Prostate gland (tissue), 2 donors: ENCODE measurements at regions not wholly inside any gene's neighbourhood (a gene's known extent, or its start where the extent isn't known, plus 50 kb on each side); places are given as distances from the start of the nearest gene placed in this dataset.
"Not testable (repeated sequence)": the region's sequence is repeated elsewhere in the genome, so short reads cannot be mapped to it uniquely, and the experiment has no call there.

Source experiments
- POLR2A ChIP-seq: fragments of 450-650 bp; IDR thresholded peaks from one replicate; pipeline ENCODE4 v1.6.1; 2016; ENCODE audit warnings: antibody characterized with exemption, mild to moderate bottlenecking
- POLR2AphosphoS5 ChIP-seq: sonication (generic); formaldehyde crosslinking; IDR thresholded peaks from one replicate; pipeline ENCODE4 v1.6.1; 2017; ENCODE audit warnings: antibody characterized with exemption
- TF ChIP-seq, protein P1 (sequence below), 4 experiments: fragments of 200-600 bp in 2 of 4; fragments of 450-650 bp in 2 of 4; sonication (generic) in 2 of 4; IDR thresholded peaks; 1 replicate in 3 of 4; 2 replicates in 1 of 4; pipeline ENCODE4 v1.5.1; 2016 to 2019; ENCODE audit warnings: antibody characterized with exemption in 4 of 4, mild to moderate bottlenecking in 2 of 4, moderate library complexity in 2 of 4

DNA sequence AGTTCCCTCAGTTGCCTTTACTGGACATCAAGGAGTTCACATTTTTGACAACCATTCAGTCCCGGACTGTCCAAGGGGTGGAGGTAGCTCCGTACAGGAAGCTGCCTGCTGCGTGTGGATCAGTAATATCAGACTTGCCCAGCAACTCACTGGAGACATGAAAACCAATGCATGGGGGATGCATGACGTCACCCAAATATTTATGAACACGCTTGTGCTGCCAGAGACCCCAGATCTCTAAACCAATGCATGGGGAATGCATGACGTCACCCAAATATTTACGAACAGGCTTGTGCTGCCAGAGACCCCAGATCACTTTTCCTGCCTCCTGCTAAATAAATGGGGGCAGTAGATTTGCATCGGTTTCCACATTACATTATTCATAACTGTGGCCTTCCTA lies 2137.4 kb upstream of the DEFB115 start:
- not testable (repeated sequence) for TF ChIP-seq POLR2A, POLR2AphosphoS5
- TF ChIP-seq, protein P1, sequence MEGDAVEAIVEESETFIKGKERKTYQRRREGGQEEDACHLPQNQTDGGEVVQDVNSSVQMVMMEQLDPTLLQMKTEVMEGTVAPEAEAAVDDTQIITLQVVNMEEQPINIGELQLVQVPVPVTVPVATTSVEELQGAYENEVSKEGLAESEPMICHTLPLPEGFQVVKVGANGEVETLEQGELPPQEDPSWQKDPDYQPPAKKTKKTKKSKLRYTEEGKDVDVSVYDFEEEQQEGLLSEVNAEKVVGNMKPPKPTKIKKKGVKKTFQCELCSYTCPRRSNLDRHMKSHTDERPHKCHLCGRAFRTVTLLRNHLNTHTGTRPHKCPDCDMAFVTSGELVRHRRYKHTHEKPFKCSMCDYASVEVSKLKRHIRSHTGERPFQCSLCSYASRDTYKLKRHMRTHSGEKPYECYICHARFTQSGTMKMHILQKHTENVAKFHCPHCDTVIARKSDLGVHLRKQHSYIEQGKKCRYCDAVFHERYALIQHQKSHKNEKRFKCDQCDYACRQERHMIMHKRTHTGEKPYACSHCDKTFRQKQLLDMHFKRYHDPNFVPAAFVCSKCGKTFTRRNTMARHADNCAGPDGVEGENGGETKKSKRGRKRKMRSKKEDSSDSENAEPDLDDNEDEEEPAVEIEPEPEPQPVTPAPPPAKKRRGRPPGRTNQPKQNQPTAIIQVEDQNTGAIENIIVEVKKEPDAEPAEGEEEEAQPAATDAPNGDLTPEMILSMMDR (IDR thresholded peaks at IDR 0.05), result not testable (repeated sequence)
